Mesothelial cell of epicardium (in vitro differentiated cells): ENCODE measurements at regions not wholly inside any gene's neighbourhood (a gene's known extent, or its start where the extent isn't known, plus 50 kb on each side); places are given as distances from the start of the nearest gene placed in this dataset.

Experiments used
- DNase-seq, 2 experiments: peaks; one replicate each; pipeline ENCODE4 v3.0.0; 2021; ENCODE audit warnings: low spot score in 2 of 2; ENCODE audit not compliant: unreplicated experiment in 2 of 2
- H3K27ac Mint-ChIP-seq: 2 replicates; pipeline ENCODE4 v1.8.0; 2021; ENCODE audit warnings: mixed read lengths
- H3K27me3 Mint-ChIP-seq: 2 replicates; pipeline ENCODE4 v1.8.0; 2021; ENCODE audit warnings: low read depth, mixed read lengths
- H3K36me3 Mint-ChIP-seq: 2 replicates; pipeline ENCODE4 v1.8.0; 2021; ENCODE audit warnings: mixed read lengths
- H3K4me1 Mint-ChIP-seq: 2 replicates; pipeline ENCODE4 v1.8.0; 2021; ENCODE audit warnings: mixed read lengths
- H3K4me3 Mint-ChIP-seq: 2 replicates; pipeline ENCODE4 v1.8.0; 2021; ENCODE audit warnings: mild to moderate bottlenecking, moderate library complexity, mixed read lengths
- H3K9me3 Mint-ChIP-seq: 2 replicates; pipeline ENCODE4 v1.8.0; 2021; ENCODE audit warnings: mixed read lengths
- TF ChIP-seq, protein P1 (sequence below): fragments of 200-600 bp; sonication (generic); IDR thresholded peaks from one replicate; pipeline ENCODE4 v1.5.0; 2021; ENCODE audit warnings: antibody characterized with exemption; ENCODE audit not compliant: unreplicated experiment

GRCh38 chr7:41847151-41847550 is 144.3 kb upstream of the INHBA start:
- no peak overlapping the region for H3K27ac Mint-ChIP-seq
- no peaks in the 10 kb centered on the region for H3K27me3 Mint-ChIP-seq
- no peak for DNase-seq
- peaks cover 8% of the 10 kb centered on the region for H3K36me3 Mint-ChIP-seq
- TF ChIP-seq, protein P1, sequence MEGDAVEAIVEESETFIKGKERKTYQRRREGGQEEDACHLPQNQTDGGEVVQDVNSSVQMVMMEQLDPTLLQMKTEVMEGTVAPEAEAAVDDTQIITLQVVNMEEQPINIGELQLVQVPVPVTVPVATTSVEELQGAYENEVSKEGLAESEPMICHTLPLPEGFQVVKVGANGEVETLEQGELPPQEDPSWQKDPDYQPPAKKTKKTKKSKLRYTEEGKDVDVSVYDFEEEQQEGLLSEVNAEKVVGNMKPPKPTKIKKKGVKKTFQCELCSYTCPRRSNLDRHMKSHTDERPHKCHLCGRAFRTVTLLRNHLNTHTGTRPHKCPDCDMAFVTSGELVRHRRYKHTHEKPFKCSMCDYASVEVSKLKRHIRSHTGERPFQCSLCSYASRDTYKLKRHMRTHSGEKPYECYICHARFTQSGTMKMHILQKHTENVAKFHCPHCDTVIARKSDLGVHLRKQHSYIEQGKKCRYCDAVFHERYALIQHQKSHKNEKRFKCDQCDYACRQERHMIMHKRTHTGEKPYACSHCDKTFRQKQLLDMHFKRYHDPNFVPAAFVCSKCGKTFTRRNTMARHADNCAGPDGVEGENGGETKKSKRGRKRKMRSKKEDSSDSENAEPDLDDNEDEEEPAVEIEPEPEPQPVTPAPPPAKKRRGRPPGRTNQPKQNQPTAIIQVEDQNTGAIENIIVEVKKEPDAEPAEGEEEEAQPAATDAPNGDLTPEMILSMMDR: no peak
- no peaks in the 10 kb centered on the region for H3K4me1 Mint-ChIP-seq
- peaks cover 46% of the 10 kb centered on the region for H3K9me3 Mint-ChIP-seq
- H3K4me3 Mint-ChIP-seq: no peak overlapping the region

GRCh38 chr7:41842956-41843355 is 140.1 kb upstream of the INHBA start:
- H3K27ac Mint-ChIP-seq: no peak overlapping the region
- H3K27me3 Mint-ChIP-seq: no peaks in the 10 kb centered on the region
- no peaks in the 10 kb centered on the region for H3K4me1 Mint-ChIP-seq
- H3K4me3 Mint-ChIP-seq: no peak overlapping the region
- H3K9me3 Mint-ChIP-seq: peaks cover 46% of the 10 kb centered on the region
- peaks cover 8% of the 10 kb centered on the region for H3K36me3 Mint-ChIP-seq
- TF ChIP-seq, protein P1: no peak
- no peak for DNase-seq

DNA sequence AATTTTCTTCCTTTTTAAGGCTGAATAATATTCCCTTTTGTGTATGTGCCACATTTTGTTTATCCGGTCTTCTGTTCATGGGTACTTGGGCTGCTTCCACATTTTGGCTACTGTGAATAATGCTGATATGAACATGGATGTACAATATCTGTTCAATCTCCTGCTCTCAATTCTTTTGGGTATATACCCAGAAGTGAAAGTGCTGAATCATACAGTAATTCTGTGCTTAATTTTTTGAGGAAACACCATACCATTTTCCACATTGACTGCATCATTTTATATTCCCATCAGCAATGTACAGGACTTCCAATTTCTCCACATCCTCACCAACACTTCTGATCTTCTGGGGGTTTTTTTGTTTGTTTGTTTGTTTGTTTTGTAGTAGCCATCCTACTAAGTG is 135.0 kb upstream of the INHBA start:
- Mint-ChIP-seq H3K27ac (no peak overlapping the region), H3K9me3 (peaks cover 27% of the 10 kb centered on the region), H3K27me3 (no peaks in the 10 kb centered on the region), H3K4me1 (peaks cover 23% of the 10 kb centered on the region), H3K36me3 (peaks cover 9% of the 10 kb centered on the region), H3K4me3 (no peak overlapping the region)
- no peak for DNase-seq
- TF ChIP-seq, protein P1: no peak

GRCh38 chr7:41835976-41836530 is 133.2 kb upstream of the INHBA start:
- TF ChIP-seq, protein P1: no peak
- no peaks in the 10 kb centered on the region for H3K27me3 Mint-ChIP-seq
- H3K9me3 Mint-ChIP-seq: peaks cover 33% of the 10 kb centered on the region
- H3K36me3 Mint-ChIP-seq: peaks cover 13% of the 10 kb centered on the region
- no peak overlapping the region for H3K4me3 Mint-ChIP-seq
- DNase-seq: no peak
- peaks cover 23% of the 10 kb centered on the region for H3K4me1 Mint-ChIP-seq
- peak overlapping the region; percentile 91 for H3K27ac Mint-ChIP-seq

- DNase-seq: no peak
These were observed 132.2 kb upstream of the INHBA start for GRCh38 chr7:41834805-41835694.

More at GRCh38 chr7:41834805-41835694, 132.2 kb upstream of the INHBA start:
- no peaks in the 10 kb centered on the region for H3K27me3 Mint-ChIP-seq
- no peak overlapping the region for H3K4me3 Mint-ChIP-seq
- TF ChIP-seq, protein P1: no peak
- H3K4me1 Mint-ChIP-seq: peaks cover 33% of the 10 kb centered on the region
- H3K36me3 Mint-ChIP-seq: peaks cover 14% of the 10 kb centered on the region
- H3K9me3 Mint-ChIP-seq: peaks cover 30% of the 10 kb centered on the region
- peak overlapping the region; percentile 91 for H3K27ac Mint-ChIP-seq
